ENCODE measurements at regions not wholly inside any gene's neighbourhood (a gene's known extent, or its start where the extent isn't known, plus 50 kb on each side); places are given as distances from the start of the nearest gene placed in this dataset.

GRCh38 chr15:35980719-35981118 lies 434.8 kb upstream of the DPH6 start:
- no peak for TF ChIP-seq POLR2AphosphoS5 (IDR thresholded peaks at IDR 0.05; ENCODE audit: low read depth, low read length)
- no peak for TF ChIP-seq FOXP2 (optimal IDR thresholded peaks at IDR 0.05; ENCODE audit: borderline replicate concordance, extremely low read depth, extremely low read length, insufficient read depth)
- TF ChIP-seq, protein P1, sequence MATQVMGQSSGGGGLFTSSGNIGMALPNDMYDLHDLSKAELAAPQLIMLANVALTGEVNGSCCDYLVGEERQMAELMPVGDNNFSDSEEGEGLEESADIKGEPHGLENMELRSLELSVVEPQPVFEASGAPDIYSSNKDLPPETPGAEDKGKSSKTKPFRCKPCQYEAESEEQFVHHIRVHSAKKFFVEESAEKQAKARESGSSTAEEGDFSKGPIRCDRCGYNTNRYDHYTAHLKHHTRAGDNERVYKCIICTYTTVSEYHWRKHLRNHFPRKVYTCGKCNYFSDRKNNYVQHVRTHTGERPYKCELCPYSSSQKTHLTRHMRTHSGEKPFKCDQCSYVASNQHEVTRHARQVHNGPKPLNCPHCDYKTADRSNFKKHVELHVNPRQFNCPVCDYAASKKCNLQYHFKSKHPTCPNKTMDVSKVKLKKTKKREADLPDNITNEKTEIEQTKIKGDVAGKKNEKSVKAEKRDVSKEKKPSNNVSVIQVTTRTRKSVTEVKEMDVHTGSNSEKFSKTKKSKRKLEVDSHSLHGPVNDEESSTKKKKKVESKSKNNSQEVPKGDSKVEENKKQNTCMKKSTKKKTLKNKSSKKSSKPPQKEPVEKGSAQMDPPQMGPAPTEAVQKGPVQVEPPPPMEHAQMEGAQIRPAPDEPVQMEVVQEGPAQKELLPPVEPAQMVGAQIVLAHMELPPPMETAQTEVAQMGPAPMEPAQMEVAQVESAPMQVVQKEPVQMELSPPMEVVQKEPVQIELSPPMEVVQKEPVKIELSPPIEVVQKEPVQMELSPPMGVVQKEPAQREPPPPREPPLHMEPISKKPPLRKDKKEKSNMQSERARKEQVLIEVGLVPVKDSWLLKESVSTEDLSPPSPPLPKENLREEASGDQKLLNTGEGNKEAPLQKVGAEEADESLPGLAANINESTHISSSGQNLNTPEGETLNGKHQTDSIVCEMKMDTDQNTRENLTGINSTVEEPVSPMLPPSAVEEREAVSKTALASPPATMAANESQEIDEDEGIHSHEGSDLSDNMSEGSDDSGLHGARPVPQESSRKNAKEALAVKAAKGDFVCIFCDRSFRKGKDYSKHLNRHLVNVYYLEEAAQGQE (IDR thresholded peaks at IDR 0.05; ENCODE audit: insufficient read depth in 1 of 2, low read depth in 2 of 2, low read length in 2 of 2), result no peak
- TF ChIP-seq TAF1 (IDR thresholded peaks at IDR 0.05; ENCODE audit: borderline replicate concordance, insufficient read depth, low read length), result no peak
- no peak for TF ChIP-seq SIN3A (IDR thresholded peaks at IDR 0.05; ENCODE audit: borderline replicate concordance, insufficient read depth, low read length)

DNA sequence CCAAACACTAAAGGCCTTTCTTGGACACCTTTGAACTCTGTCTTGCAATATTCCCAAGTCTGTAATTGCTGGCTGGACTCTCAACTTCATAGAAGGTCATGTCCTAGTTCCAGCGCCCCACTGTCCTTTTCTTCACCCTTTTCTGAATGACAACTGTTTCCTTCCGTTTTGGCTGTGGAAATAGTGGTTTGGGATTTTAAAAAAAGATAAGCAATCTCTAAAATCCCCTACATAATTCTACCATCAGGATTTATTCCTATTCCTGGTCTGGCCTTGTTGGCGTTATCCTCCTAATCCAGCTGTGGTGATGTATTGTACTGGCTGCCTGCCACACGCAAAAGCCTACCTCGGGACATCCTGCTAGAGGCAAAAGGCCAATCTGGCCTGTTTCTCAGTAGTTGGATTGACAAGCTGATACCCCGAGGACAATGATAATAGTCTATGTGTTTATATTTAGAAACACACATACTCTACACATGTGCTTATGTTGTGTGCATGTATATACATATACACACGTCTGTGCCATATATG lies 440.3 kb upstream of the DPH6 start:
- TF ChIP-seq, protein P1 (IDR thresholded peaks at IDR 0.05; ENCODE audit: insufficient read depth in 1 of 2, low read depth in 2 of 2, low read length in 2 of 2), result no peak
- TF ChIP-seq TAF1 (IDR thresholded peaks at IDR 0.05; ENCODE audit: borderline replicate concordance, insufficient read depth, low read length) (no peak), SIN3A (IDR thresholded peaks at IDR 0.05; ENCODE audit: borderline replicate concordance, insufficient read depth, low read length) (no peak), POLR2AphosphoS5 (IDR thresholded peaks at IDR 0.05; ENCODE audit: low read depth, low read length) (no peak), FOXP2 (optimal IDR thresholded peaks at IDR 0.05; ENCODE audit: borderline replicate concordance, extremely low read depth, extremely low read length, insufficient read depth) (no peak)

GRCh38 chr15:35987056-35987455 lies 441.1 kb upstream of the DPH6 start:
- TF ChIP-seq FOXP2 (optimal IDR thresholded peaks at IDR 0.05; ENCODE audit: borderline replicate concordance, extremely low read depth, extremely low read length, insufficient read depth) (no peak), SIN3A (IDR thresholded peaks at IDR 0.05; ENCODE audit: borderline replicate concordance, insufficient read depth, low read length) (no peak), POLR2AphosphoS5 (IDR thresholded peaks at IDR 0.05; ENCODE audit: low read depth, low read length) (no peak), TAF1 (IDR thresholded peaks at IDR 0.05; ENCODE audit: borderline replicate concordance, insufficient read depth, low read length) (no peak)
- TF ChIP-seq, protein P1 (IDR thresholded peaks at IDR 0.05; ENCODE audit: insufficient read depth in 1 of 2, low read depth in 2 of 2, low read length in 2 of 2), result no peak

- TF ChIP-seq, protein P1 (IDR thresholded peaks at IDR 0.05; ENCODE audit: insufficient read depth in 1 of 2, low read depth in 2 of 2, low read length in 2 of 2), result no peak
- TF ChIP-seq SIN3A (IDR thresholded peaks at IDR 0.05; ENCODE audit: borderline replicate concordance, insufficient read depth, low read length) (no peak), POLR2AphosphoS5 (IDR thresholded peaks at IDR 0.05; ENCODE audit: low read depth, low read length) (no peak), FOXP2 (optimal IDR thresholded peaks at IDR 0.05; ENCODE audit: borderline replicate concordance, extremely low read depth, extremely low read length, insufficient read depth) (no peak), TAF1 (IDR thresholded peaks at IDR 0.05; ENCODE audit: borderline replicate concordance, insufficient read depth, low read length) (no peak)
These were observed 445.4 kb upstream of the DPH6 start for GRCh38 chr15:35991386-35991785.

GRCh38 chr15:35992791-35993190 lies 446.8 kb upstream of the DPH6 start:
- TF ChIP-seq TAF1 (IDR thresholded peaks at IDR 0.05; ENCODE audit: borderline replicate concordance, insufficient read depth, low read length) (no peak), FOXP2 (optimal IDR thresholded peaks at IDR 0.05; ENCODE audit: borderline replicate concordance, extremely low read depth, extremely low read length, insufficient read depth) (no peak), POLR2AphosphoS5 (IDR thresholded peaks at IDR 0.05; ENCODE audit: low read depth, low read length) (no peak), SIN3A (IDR thresholded peaks at IDR 0.05; ENCODE audit: borderline replicate concordance, insufficient read depth, low read length) (no peak)
- TF ChIP-seq, protein P1 (IDR thresholded peaks at IDR 0.05; ENCODE audit: insufficient read depth in 1 of 2, low read depth in 2 of 2, low read length in 2 of 2), result no peak
